ENCODE measurements at regions not wholly inside any gene's neighbourhood (a gene's known extent, or its start where the extent isn't known, plus 50 kb on each side); places are given as distances from the start of the nearest gene placed in this dataset.

- TF ChIP-seq FOXK2 (IDR thresholded peaks at IDR 0.05), result no peak
- no peak for TF ChIP-seq SP1 (IDR thresholded peaks at IDR 0.05)
- no peak for TF ChIP-seq SUZ12 (IDR thresholded peaks at IDR 0.05)
- no peak for TF ChIP-seq FOXM1 (IDR thresholded peaks at IDR 0.05; ENCODE audit: borderline replicate concordance)
- no peak for TF ChIP-seq BHLHE40 (IDR thresholded peaks at IDR 0.05; ENCODE audit: borderline replicate concordance)
- no peak for TF ChIP-seq L3MBTL2 (conservative IDR thresholded peaks at IDR 0.05)
- no peak for TF ChIP-seq CTBP1 (IDR thresholded peaks at IDR 0.05; ENCODE audit: borderline replicate concordance)
- TF ChIP-seq ELF4 (IDR thresholded peaks at IDR 0.05), result no peak
- TF ChIP-seq TARDBP (IDR thresholded peaks at IDR 0.05), result no peak
Measured at GRCh38 chr15:69758291-69758771, 305.7 kb downstream of the RPLP1 start.

Data from HEK293T (cell line).